GM12874 (cell line): ENCODE measurements at regions not wholly inside any gene's neighbourhood (a gene's known extent, or its start where the extent isn't known, plus 50 kb on each side); places are given as distances from the start of the nearest gene placed in this dataset.

ENCODE experiments used
- CTCF ChIP-seq: IDR thresholded peaks from 2 replicates; pipeline ENCODE4 v1.5.1; 2011; ENCODE audit warnings: low read depth, mild to moderate bottlenecking, control low read depth, low read length, moderate library complexity; ENCODE audit not compliant: insufficient read depth

GRCh38 chr3:163632722-163633121 lies 1445.6 kb downstream of the SI start:
- TF ChIP-seq CTCF = no peak

DNA sequence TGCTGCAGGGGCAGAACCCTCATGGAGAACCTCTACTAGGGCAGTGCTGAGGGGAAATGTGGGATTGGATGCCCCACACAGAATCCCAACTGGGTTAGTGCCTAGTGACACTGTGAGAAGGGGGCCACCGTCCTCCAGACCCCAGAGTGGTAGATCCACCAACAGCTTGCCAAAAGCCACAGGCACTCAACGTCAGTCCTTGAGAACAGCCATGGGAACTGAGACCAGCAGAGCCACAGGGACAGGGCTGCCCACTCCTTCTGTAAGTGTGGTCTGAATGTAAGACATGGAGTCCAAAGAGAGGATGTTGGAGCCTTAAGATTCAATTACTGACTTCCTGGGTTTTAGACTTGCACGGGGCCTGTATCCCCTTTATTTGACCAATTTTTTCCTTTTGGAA lies 1451.5 kb downstream of the SI start:
- TF ChIP-seq CTCF = no peak

- TF ChIP-seq CTCF = no peak
Observed at GRCh38 chr3:163622384-163622783, 1455.9 kb downstream of the SI start.

DNA sequence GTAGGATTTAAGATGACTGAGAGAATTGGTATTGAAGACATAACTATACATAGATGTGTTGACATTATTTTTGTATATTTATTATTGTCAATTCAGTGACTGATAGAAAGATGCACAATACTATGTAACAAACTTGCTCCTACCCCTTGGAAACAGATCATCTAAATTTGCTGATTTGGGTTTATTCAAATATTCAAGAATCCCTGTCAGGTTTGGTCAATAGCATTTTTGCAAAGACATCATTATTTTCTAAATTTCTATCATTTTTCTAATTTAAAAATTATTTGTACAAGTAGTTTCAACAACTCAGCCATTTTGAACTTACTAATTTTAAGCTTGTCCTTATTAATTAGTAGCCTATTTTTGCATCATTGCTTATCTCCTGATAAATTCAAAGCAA lies 1463.4 kb downstream of the SI start:
- TF ChIP-seq CTCF = no peak

DNA sequence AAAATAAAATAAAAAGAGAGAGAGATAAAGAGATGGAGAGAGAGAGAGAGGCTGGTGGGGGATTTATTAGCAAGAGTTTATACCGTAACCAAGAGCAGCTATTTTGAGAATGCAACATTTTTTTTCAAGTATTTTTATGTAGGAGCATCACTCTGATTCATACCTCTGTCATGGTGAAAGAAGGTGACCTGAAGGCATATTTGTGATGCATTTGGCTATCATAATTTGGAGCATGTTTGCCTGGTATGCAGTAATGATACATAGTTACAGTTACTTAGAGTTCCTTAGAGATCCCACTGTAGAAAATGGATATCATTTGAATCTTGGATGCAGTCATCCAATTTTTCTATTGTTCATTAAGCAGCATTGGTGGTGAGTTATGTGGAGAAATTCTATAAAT lies 1472.4 kb downstream of the SI start:
- TF ChIP-seq CTCF = no peak

DNA sequence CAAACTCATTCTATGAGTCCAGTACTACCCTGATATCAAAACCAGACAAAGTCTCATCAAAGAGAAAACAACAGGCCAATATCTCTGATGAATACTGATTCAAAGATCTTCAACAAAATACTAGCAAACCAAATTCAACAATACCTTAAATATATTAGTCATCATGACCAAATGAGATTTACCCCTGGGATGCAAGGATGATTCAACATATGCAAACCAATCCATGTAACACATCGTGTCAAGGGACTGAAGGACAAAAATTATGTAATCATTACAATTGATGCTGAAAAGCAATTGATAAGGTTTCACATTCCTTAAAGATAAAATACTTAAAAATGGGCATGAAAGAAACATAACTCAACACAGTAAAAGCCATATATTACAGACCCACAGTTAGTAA lies 1476.9 kb downstream of the SI start:
- TF ChIP-seq CTCF = no peak

DNA sequence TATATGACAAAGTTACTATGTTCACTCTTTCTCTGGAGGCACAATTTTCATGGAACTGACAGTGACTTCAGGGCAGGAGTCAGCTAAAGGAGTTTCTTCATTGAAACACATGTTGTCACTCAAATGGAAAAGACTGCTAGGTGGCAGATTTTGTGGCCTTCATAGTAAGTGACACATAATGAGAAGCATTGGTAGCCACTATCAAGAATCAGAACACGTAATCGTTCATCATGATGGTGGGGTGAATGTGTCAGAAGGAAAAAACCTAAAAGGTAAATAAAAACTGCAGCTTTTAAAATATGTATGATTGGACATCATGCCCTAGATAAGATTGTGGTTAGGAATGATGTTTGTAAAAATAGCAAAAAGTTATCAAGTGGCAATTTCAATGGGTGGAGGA lies 1491.0 kb downstream of the SI start:
- TF ChIP-seq CTCF = no peak

DNA sequence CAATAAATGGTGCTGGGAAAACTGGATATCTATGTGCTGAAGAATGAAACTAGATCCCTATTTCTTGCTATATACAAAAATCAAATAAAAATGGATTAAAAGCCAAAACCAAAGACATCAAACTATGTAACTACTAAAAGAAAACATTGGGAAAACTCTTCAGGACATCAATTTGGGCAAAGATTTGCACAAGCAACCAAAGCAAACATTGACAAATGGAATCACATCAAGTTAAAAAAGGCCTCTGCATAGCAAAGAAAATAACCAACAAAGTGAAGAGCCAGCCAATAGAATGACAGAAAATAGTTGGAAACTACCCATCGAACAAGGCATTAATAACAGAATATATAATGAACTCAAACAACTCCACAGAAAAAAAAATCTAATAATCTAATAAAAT lies 1495.3 kb downstream of the SI start:
- TF ChIP-seq CTCF = no peak
